ENCODE measurements at regions not wholly inside any gene's neighbourhood (a gene's known extent, or its start where the extent isn't known, plus 50 kb on each side); places are given as distances from the start of the nearest gene placed in this dataset.

GRCh38 chr3:80734920-80735319 lies 967.1 kb upstream of the ROBO1 start:
- TF ChIP-seq CTCF (conservative IDR thresholded peaks at IDR 0.05), result no peak
- no peak for TF ChIP-seq ZFX (IDR thresholded peaks at IDR 0.05)
